ENCODE measurements at regions not wholly inside any gene's neighbourhood (a gene's known extent, or its start where the extent isn't known, plus 50 kb on each side); places are given as distances from the start of the nearest gene placed in this dataset.

DNA sequence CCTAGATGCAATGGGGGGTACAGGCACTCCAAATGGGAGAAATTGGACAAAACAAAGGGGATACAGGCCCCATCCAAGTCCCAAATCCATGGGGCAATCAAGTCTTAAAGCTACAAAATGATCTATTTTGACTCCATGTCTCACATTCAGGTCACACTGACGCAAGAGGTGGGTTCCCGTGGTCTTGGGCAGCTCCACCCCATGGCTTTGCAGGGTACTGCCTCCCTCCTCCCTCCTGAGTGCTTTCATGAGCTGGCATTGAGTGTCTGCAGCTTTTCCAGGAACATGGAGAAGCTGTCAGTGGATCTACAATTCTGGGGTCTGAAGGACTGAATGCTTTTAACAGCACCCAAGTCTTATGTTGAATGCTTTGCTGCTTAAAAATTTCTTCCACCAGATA lies 274.5 kb upstream of the LRIG3 start:
- TF ChIP-seq, protein P1, sequence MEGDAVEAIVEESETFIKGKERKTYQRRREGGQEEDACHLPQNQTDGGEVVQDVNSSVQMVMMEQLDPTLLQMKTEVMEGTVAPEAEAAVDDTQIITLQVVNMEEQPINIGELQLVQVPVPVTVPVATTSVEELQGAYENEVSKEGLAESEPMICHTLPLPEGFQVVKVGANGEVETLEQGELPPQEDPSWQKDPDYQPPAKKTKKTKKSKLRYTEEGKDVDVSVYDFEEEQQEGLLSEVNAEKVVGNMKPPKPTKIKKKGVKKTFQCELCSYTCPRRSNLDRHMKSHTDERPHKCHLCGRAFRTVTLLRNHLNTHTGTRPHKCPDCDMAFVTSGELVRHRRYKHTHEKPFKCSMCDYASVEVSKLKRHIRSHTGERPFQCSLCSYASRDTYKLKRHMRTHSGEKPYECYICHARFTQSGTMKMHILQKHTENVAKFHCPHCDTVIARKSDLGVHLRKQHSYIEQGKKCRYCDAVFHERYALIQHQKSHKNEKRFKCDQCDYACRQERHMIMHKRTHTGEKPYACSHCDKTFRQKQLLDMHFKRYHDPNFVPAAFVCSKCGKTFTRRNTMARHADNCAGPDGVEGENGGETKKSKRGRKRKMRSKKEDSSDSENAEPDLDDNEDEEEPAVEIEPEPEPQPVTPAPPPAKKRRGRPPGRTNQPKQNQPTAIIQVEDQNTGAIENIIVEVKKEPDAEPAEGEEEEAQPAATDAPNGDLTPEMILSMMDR (IDR thresholded peaks at IDR 0.05; ENCODE audit: borderline replicate concordance, insufficient read depth, low read depth, low read length): no peak
- no peak overlapping the region for H3K4me3 ChIP-seq (ENCODE audit: low read depth, low read length)

DNA sequence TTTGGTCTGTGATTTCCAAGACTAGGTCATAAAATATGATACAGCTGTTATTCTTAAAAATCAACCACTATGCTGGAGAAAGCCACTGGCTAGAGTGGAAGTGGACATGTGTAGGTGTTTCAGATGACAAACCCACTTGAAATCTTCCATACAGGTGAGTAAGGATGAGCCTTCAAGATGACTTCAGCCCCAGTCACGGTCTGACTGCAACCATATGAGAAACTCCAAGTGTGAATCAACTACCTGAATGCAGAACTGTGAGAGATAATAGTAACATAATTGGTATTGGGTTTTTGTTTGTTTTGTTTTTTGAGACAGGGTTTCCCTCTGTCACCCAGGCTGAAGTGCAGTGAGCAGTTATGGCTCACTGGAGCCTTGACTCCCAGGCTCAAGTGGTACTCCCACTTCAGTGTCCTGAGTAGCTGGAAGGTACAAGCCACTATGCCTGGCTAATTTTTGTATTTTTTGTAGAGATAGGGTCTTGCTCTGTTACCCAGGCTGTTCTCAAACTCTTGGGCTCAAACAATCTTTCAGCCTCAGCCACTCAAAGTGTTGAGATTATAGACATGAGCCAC lies 273.3 kb upstream of the LRIG3 start:
- H3K4me3 ChIP-seq (ENCODE audit: low read depth, low read length): no peak overlapping the region
- TF ChIP-seq, protein P1 (IDR thresholded peaks at IDR 0.05; ENCODE audit: borderline replicate concordance, insufficient read depth, low read depth, low read length): no peak

- no peak overlapping the region for H3K4me3 ChIP-seq (ENCODE audit: low read depth, low read length)
- TF ChIP-seq, protein P1 (IDR thresholded peaks at IDR 0.05; ENCODE audit: borderline replicate concordance, insufficient read depth, low read depth, low read length): no peak
These were observed 271.1 kb upstream of the LRIG3 start for GRCh38 chr12:59191372-59191771.

GRCh38 chr12:59186451-59186850 lies 266.1 kb upstream of the LRIG3 start:
- H3K4me3 ChIP-seq (ENCODE audit: low read depth, low read length): no peak overlapping the region
- TF ChIP-seq, protein P1 (IDR thresholded peaks at IDR 0.05; ENCODE audit: borderline replicate concordance, insufficient read depth, low read depth, low read length): no peak

DNA sequence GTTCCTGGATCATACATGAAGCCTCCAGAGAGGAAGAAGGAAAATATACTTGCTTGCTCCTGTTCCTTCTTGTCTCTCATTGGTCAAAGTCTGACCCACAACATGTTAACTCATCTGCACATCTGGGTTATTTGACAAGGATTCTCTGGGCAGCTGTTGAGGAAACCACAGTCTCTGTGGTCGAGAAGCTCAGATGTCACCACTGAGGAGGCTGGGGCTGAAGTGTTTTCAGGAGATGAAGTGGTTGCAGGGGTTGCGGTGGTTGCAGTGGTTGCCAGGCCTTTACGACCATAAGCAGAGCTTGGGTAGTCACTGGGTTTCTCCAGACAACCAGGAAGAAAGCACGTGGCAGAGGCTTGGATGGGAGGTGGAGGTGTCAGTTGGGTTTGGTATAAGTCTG lies 265.0 kb upstream of the LRIG3 start:
- no peak overlapping the region for H3K4me3 ChIP-seq (ENCODE audit: low read depth, low read length)

GRCh38 chr12:59182658-59183455 lies 262.6 kb upstream of the LRIG3 start:
- no peak overlapping the region for H3K4me3 ChIP-seq (ENCODE audit: low read depth, low read length)
- TF ChIP-seq, protein P1 (IDR thresholded peaks at IDR 0.05; ENCODE audit: borderline replicate concordance, insufficient read depth, low read depth, low read length): no peak

More for the DNA sequence above, 265.0 kb upstream of the LRIG3 start:
- TF ChIP-seq, protein P1 (IDR thresholded peaks at IDR 0.05; ENCODE audit: borderline replicate concordance, insufficient read depth, low read depth, low read length): no peak

DNA sequence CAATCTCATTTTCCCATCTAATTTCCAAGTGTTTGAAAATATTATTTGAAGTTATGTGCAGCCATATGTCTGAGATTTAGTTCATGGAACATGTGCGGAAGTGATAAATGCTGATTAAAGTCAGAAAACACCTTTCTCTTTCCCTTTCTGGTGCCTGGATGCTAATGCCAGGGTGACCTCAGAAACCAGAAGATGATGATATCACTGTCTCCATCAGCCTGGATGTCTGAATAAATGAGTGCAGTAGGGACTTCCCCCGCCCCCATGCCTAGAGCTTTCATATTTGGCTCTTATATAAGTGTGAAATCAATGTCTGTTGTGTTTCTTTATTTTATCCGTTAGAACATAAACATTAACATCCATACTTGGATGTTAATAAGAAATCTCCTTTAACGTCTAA lies 261.9 kb upstream of the LRIG3 start:
- no peak overlapping the region for H3K4me3 ChIP-seq (ENCODE audit: low read depth, low read length)
- TF ChIP-seq, protein P1 (IDR thresholded peaks at IDR 0.05; ENCODE audit: borderline replicate concordance, insufficient read depth, low read depth, low read length): no peak
